Activated CD8-positive, alpha-beta memory T cell treated with anti-CD3 and anti-CD28 coated beads, Interleukin-2, amount 50 U/mL, for 24 hours (primary cell): ENCODE measurements at regions not wholly inside any gene's neighbourhood (a gene's known extent, or its start where the extent isn't known, plus 50 kb on each side); places are given as distances from the start of the nearest gene placed in this dataset.

ENCODE experiments used
- DNase-seq: peaks from one replicate; pipeline ENCODE4 v3.0.0-alpha.2; 2020; ENCODE audit errors: extremely low read depth

- no peak for DNase-seq
Observed at GRCh38 chr7:36006636-36007229, 146.3 kb upstream of the EEPD1 start.

- no peak for DNase-seq
Observed at GRCh38 chr7:36010656-36011587, 142.1 kb upstream of the EEPD1 start.

- DNase-seq = no peak
Observed at GRCh38 chr7:36011588-36011965, 141.5 kb upstream of the EEPD1 start.

GRCh38 chr7:36013246-36014014, 139.6 kb upstream of the EEPD1 start:
- DNase-seq = no peak

GRCh38 chr7:36014961-36015360, 138.1 kb upstream of the EEPD1 start:
- no peak for DNase-seq

- DNase-seq = no peak
Observed at GRCh38 chr7:36015733-36016132, 137.3 kb upstream of the EEPD1 start.

GRCh38 chr7:36016648-36017047, 136.4 kb upstream of the EEPD1 start:
- no peak for DNase-seq

- no peak for DNase-seq
Observed at GRCh38 chr7:36017111-36017510, 135.9 kb upstream of the EEPD1 start.

GRCh38 chr7:36018816-36019484, 134.1 kb upstream of the EEPD1 start:
- DNase-seq = no peak

- no peak for DNase-seq
Observed at GRCh38 chr7:36019538-36019937, 133.5 kb upstream of the EEPD1 start.

GRCh38 chr7:36019980-36020379, 133.1 kb upstream of the EEPD1 start:
- no peak for DNase-seq

- DNase-seq = no peak
Observed at GRCh38 chr7:36021367-36021766, 131.7 kb upstream of the EEPD1 start.

- no peak for DNase-seq
Observed at GRCh38 chr7:36021917-36022550, 131.0 kb upstream of the EEPD1 start.

- DNase-seq = no peak
Observed at GRCh38 chr7:36023033-36023560, 130.0 kb upstream of the EEPD1 start.

- DNase-seq = no peak
Observed at GRCh38 chr7:36025190-36025589, 127.9 kb upstream of the EEPD1 start.

- DNase-seq = no peak
Observed at GRCh38 chr7:36029311-36029710, 123.7 kb upstream of the EEPD1 start.

- no peak for DNase-seq
Observed at GRCh38 chr7:36029853-36030515, 123.1 kb upstream of the EEPD1 start.

- DNase-seq = no peak
Observed at GRCh38 chr7:36032361-36032818, 120.7 kb upstream of the EEPD1 start.

- DNase-seq = no peak
Observed at GRCh38 chr7:36034020-36034419, 119.0 kb upstream of the EEPD1 start.

GRCh38 chr7:36035186-36035585, 117.9 kb upstream of the EEPD1 start:
- no peak for DNase-seq

- no peak for DNase-seq
Observed at GRCh38 chr7:36036590-36036989, 116.5 kb upstream of the EEPD1 start.
